K562 (cell line): ENCODE measurements at regions not wholly inside any gene's neighbourhood (a gene's known extent, or its start where the extent isn't known, plus 50 kb on each side); places are given as distances from the start of the nearest gene placed in this dataset.
A peak's percentile ranks its signal among the peaks of the same experiment; 100 is the strongest.
"Not testable (repeated sequence)": the region's sequence is repeated elsewhere in the genome, so short reads cannot be mapped to it uniquely, and the experiment has no call there.

ENCODE experiments used
- ATAC-seq: fragments of 200-7000 bp; cut with Tn5 transposase; 3 replicates; pipeline ENCODE4 v1.9.1; 2020; ENCODE audit warnings: moderate library complexity
- BruUV-seq: library from RNA; stranded (reverse); fragments of 400-500 nt; replicated peaks from 2 replicates; lab custom pipeline; 2021; lab: Mats Ljungman, UMichigan
- CTCF ChIA-PET: fragments of 300-600 bp; formaldehyde crosslinking; extraction: SDS; loops from one replicate; lab custom pipeline; 2021; ENCODE audit warnings: low intra/inter-chr PET ratio; lab: Yijun Ruan, JAX
- POLR2A ChIA-PET: fragments of 300-600, 350-650 bp; sonication (Branson Sonifier 250); formaldehyde crosslinking; extraction: SDS; loops from one replicate; lab custom pipeline; 2021; ENCODE audit warnings: antibody characterized with exemption, inconsistent platforms; lab: Yijun Ruan, JAX
- DNase-seq, 4 experiments: peaks; one replicate each; pipeline versions ENCODE4 v3.0.0 to v3.0.0-alpha.2; 2011 to 2018; ENCODE audit warnings: low spot score in 3 of 4, mixed read lengths in 3 of 4; ENCODE audit errors: extremely low read depth in 1 of 4
- FAIRE-seq: peaks from 2 replicates; lab custom pipeline; 2011; peaks lifted over from hg19 to GRCh38; lab: Jason Lieb, UNC
- H2AFZ ChIP-seq: 2 replicates; pipeline ENCODE4 v1.6.0; 2011; ENCODE audit warnings: low read depth, low read length, control low read depth, inconsistent platforms
- H3K27ac ChIP-seq: fragments of 200-600 bp; 3 replicates; pipeline ENCODE4 v1.8.0; 2011; ENCODE audit warnings: low read depth, mild to moderate bottlenecking, control low read depth, inconsistent platforms, low read length, moderate library complexity, mixed read lengths; ENCODE audit errors: extremely low read depth
- H3K27me3 ChIP-seq, 2 experiments: fragments of 300-600 bp in 1 of 2; 2 replicates in 1 of 2; 3 replicates in 1 of 2; pipeline versions ENCODE4 v1.6.0 to v1.8.0; 2011; ENCODE audit warnings: inconsistent platforms in 2 of 2, low read length in 2 of 2, mild to moderate bottlenecking in 1 of 2, mixed read lengths in 1 of 2, moderate library complexity in 1 of 2; ENCODE audit not compliant: control insufficient read depth in 2 of 2, insufficient read depth in 2 of 2
- H3K36me3 ChIP-seq: fragments of 300-600 bp; 3 replicates; pipeline ENCODE4 v1.8.0; 2011; ENCODE audit warnings: mild to moderate bottlenecking, low read length, inconsistent platforms; ENCODE audit not compliant: control insufficient read depth, insufficient read depth
- H3K4me1 ChIP-seq, 2 experiments: fragments of 200-600 bp in 1 of 2; replicated peaks in 1 of 2; 2 replicates in 1 of 2; 3 replicates in 1 of 2; pipeline versions ENCODE4 v1.5.1 to v1.8.0; 2011; ENCODE audit warnings: inconsistent platforms in 2 of 2, low read length in 2 of 2, mild to moderate bottlenecking in 1 of 2, mixed read lengths in 1 of 2, moderate library complexity in 1 of 2; ENCODE audit not compliant: control insufficient read depth in 2 of 2, insufficient read depth in 2 of 2
- H3K4me2 ChIP-seq: 2 replicates; pipeline ENCODE4 v1.6.1; 2011; ENCODE audit warnings: low read length, control low read depth, inconsistent platforms, mixed read lengths; ENCODE audit not compliant: insufficient read depth
- H3K4me3 ChIP-seq: fragments of 200-600 bp; sonication (generic), shearing (Covaris generic); 2 replicates; pipeline ENCODE4 v1.5.1; 2016; ENCODE audit warnings: control low read depth, inconsistent platforms
- H3K79me2 ChIP-seq: fragments of 200-600 bp; 3 replicates; pipeline ENCODE4 v1.8.0; 2011; ENCODE audit warnings: low read length, inconsistent platforms; ENCODE audit not compliant: control insufficient read depth, insufficient read depth
- H3K9ac ChIP-seq, 2 experiments: 2 replicates each; pipeline versions ENCODE4 v1.6.0 to v1.6.1; 2011; ENCODE audit warnings: low read depth in 2 of 2, low read length in 2 of 2, control low read depth in 1 of 2, inconsistent platforms in 1 of 2, mild to moderate bottlenecking in 1 of 2, mixed read lengths in 1 of 2; ENCODE audit not compliant: insufficient read depth in 1 of 2
- H3K9me1 ChIP-seq: one replicate; pipeline ENCODE4 v1.6.0; 2011; ENCODE audit warnings: inconsistent platforms, mild to moderate bottlenecking, low read length, moderate library complexity; ENCODE audit not compliant: control insufficient read depth, insufficient read depth
- H3K9me3 ChIP-seq: replicated peaks from 2 replicates; pipeline ENCODE4 v1.5.1; 2011; ENCODE audit warnings: low read depth, low read length, inconsistent platforms; ENCODE audit not compliant: control insufficient read depth, insufficient read depth
- H4K20me1 ChIP-seq: replicated peaks from 2 replicates; pipeline ENCODE4 v1.6.1; 2011; ENCODE audit warnings: low read length, inconsistent platforms, mixed read lengths; ENCODE audit not compliant: control insufficient read depth, insufficient read depth
- ATF3 ChIP-seq, 2 experiments: fragments of 450-650 bp in 1 of 2; sonication (generic) in 1 of 2; formaldehyde crosslinking in 1 of 2; IDR thresholded peaks in 1 of 2; conservative IDR thresholded peaks in 1 of 2; 2 replicates each; pipeline versions ENCODE4 v1.6.1 to v1.8.1; 2016 to 2023; ENCODE audit warnings: mild to moderate bottlenecking in 2 of 2, moderate library complexity in 2 of 2, inconsistent platforms in 1 of 2, missing genetic modification reagents in 1 of 2
- C11orf30 ChIP-seq: fragments of 450-650 bp; IDR thresholded peaks from 2 replicates; pipeline ENCODE4 v1.6.1; 2016; ENCODE audit warnings: low read depth, mild to moderate bottlenecking
- CEBPB ChIP-seq: fragments of 450-650 bp; IDR thresholded peaks from 2 replicates; pipeline ENCODE4 v1.6.1; 2016; ENCODE audit warnings: missing genetic modification characterization, missing compliant biosample characterization
- CEBPG ChIP-seq, 3 experiments: fragments of 200-800 bp in 1 of 3; sonication (Bioruptor generic) in 1 of 3; sonication (generic) in 1 of 3; formaldehyde crosslinking in 1 of 3; IDR thresholded peaks in 2 of 3; conservative IDR thresholded peaks in 1 of 3; 2 replicates each; pipeline versions ENCODE4 v1.6.1 to v1.8.0; 2016 to 2022; ENCODE audit warnings: missing compliant biosample characterization in 2 of 3, missing genetic modification characterization in 2 of 3, mild to moderate bottlenecking in 1 of 3, missing genetic modification reagents in 1 of 3
- FOSL1 ChIP-seq: fragments of 200-800 bp; sonication (Bioruptor generic); conservative IDR thresholded peaks from 2 replicates; pipeline ENCODE4 v1.6.1; 2016; ENCODE audit warnings: missing genetic modification characterization, missing compliant biosample characterization
- MAFG ChIP-seq: fragments of 450-650 bp; conservative IDR thresholded peaks from 2 replicates; pipeline ENCODE4 v1.6.1; 2016; ENCODE audit warnings: missing genetic modification characterization, missing compliant biosample characterization
- NFE2 ChIP-seq: IDR thresholded peaks from 2 replicates; pipeline ENCODE4 v1.6.1; 2014; ENCODE audit warnings: antibody characterized with exemption, low read depth
- SMARCA4 ChIP-seq: fragments of 450-650 bp; IDR thresholded peaks from 2 replicates; pipeline ENCODE4 v1.6.1; 2016
- ZNF121 ChIP-seq: sonication (generic); formaldehyde crosslinking; conservative IDR thresholded peaks from 2 replicates; pipeline ENCODE4 v1.8.0; 2022; ENCODE audit warnings: missing genetic modification reagents
- ZNF316 ChIP-seq: fragments of 450-650 bp; IDR thresholded peaks from 2 replicates; pipeline ENCODE4 v1.6.1; 2016
- ZNF384 ChIP-seq: IDR thresholded peaks from 2 replicates; pipeline ENCODE4 v1.6.1; 2012; ENCODE audit warnings: low read depth, low read length, improper control_type of control experiment
- WGBS: fragments of 100-300 bp; shearing (Covaris generic); methylation state at CpG from one replicate; pipeline ENCODE4 v1.1.6; 2016; ENCODE audit warnings: low coverage, mixed read lengths; ENCODE audit not compliant: insufficient coverage; ENCODE audit errors: missing lambda C conversion rate; 5-methylcytosine and 5-hydroxymethylcytosine counted together
- in situ Hi-C: fragments of 300-500 bp; cut with MboI; formaldehyde crosslinking; loops from 4 replicates; pipeline ENCODE4 v1.15.0; 2018; ENCODE audit warnings: inconsistent platforms, mixed read lengths
- intact Hi-C: fragments of 100-400 bp; cut with micrococcal nuclease; formaldehyde crosslinking; loops from 2 replicates; pipeline ENCODE4 v1.14.2; 2022

GRCh38 chr12:123047892-123048291, 67.4 kb downstream of the ARL6IP4 start:
- H3K9me1 ChIP-seq; H3K27ac ChIP-seq; H3K4me2 ChIP-seq; H4K20me1 ChIP-seq; in situ Hi-C loops; H3K4me1 ChIP-seq; H2AFZ ChIP-seq; CTCF ChIA-PET; BruUV-seq; H3K79me2 ChIP-seq; H3K4me3 ChIP-seq; H3K27me3 ChIP-seq; H3K9me3 ChIP-seq; POLR2A ChIA-PET; H3K9ac ChIP-seq; DNase-seq; H3K36me3 ChIP-seq; ATAC-seq; FAIRE-seq; TF ChIP-seq CEBPG (CRISPR knock-in tag; IDR thresholded peaks at IDR 0.05); ATF3 (CRISPR knock-in tag; conservative IDR thresholded peaks at IDR 0.05): not testable (repeated sequence)
- 60% methylated on average over 3 of the region's 3 CpGs for WGBS
- TF ChIP-seq NFE2 (0 out of 2 replicates have a peak, but pooled peaks have one; percentile 10), FOSL1 (tag) (0 out of 2 replicates have a peak, but pooled peaks have one; percentile 26), C11orf30 (peak; percentile 46; the same call in 1 of the 2 replicates), CEBPG (tag; conservative IDR thresholded peaks at IDR 0.05 in 1 of 2, IDR thresholded peaks at IDR 0.05 in 1 of 2) (peak in 1 of 2 experiments; percentile 46; a peak in 1 of 4 replicates), ZNF316 (0 out of 2 replicates have a peak, but pooled peaks have one; percentile 63), ZNF384 (peak; percentile 63), MAFG (tag) (0 out of 2 replicates have a peak, but pooled peaks have one; percentile 29), ZNF121 (CRISPR knock-in tag) (peak; percentile 72), CEBPB (tag) (peak; percentile 78), SMARCA4 (peak; percentile 13; the same call in 1 of the 2 replicates), ATF3 (IDR thresholded peaks at IDR 0.05) (peak; percentile 46; the same call in 1 of the 2 replicates)
- intact Hi-C loops = loop anchor here (5.0 kb wide), 1 partner anchor 99 kb away; no protein-coding TSS in a partner anchor
